Activated CD4-positive, alpha-beta T cell treated with anti-CD3 and anti-CD28 coated beads for 4 hours (primary cell): ENCODE measurements at regions not wholly inside any gene's neighbourhood (a gene's known extent, or its start where the extent isn't known, plus 50 kb on each side); places are given as distances from the start of the nearest gene placed in this dataset.

Experiments
- DNase-seq, 2 donors: peaks; one replicate each; pipeline ENCODE4 v3.0.0-alpha.2; 2020

DNA sequence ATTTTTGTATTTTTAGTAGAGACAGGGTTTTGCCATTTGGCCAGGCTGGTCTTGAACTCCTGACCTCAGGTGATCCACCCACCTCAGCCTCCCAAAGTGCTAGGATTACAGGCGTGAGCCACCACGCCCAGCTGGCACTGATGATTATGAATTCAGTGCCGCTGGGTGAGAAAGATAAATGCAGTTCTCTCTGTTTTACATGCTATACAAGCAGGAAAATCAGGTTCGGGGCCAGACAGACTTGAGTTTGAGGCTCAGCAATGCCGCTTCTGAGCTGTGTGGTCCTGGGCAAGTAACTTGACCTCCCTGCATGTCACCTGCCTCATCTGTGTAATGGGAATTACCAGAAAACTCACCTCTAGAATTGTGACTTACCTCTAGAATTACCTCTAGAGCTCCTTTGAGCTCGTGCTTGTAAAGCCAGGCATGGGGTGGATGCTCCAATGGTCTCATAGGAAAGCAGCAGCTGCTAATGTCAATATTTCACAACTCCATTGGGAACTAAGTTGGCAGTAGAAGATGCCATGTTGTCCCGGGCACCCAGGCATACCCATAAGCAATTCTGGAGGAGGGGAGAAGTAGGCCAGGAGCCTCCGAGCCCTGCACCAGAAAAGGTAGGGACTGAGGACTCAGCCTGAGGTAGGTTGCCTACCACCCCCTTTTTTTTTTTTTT, 119.8 kb upstream of the SLC25A33 start:
- DNase-seq, result no peak

DNA sequence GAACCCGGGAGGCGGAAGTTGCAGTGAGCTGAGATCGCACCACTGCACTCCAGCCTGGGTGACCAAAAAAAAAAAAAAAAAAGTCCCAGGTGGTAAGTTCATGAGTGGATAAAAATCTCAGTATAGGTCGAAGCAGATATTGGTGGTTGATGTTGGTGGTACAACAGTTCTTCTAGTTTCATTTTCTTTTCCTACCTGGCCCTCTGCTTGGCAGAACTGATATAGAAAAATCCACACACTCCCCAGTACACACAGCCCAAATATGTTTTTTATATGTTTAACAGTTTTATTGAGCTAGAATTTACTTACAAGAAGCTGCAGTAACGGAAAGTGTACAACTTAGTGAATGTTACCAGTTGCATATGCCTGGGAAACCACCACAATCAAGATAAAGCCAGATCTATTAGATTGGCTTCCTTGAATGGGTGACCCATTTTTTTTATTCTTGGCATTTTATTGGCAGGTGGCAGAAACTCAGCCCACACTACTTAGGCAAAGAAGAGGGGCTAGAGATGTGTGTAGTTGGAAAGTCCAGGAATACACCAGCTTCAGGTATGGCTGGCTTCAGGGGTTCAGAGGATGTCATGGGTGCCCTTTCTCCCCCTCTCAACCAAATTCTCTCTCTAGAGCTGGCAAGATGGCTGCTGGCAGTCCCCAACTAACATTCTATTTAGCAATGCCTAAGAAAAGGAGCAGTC, 118.3 kb upstream of the SLC25A33 start:
- no peak for DNase-seq

DNA sequence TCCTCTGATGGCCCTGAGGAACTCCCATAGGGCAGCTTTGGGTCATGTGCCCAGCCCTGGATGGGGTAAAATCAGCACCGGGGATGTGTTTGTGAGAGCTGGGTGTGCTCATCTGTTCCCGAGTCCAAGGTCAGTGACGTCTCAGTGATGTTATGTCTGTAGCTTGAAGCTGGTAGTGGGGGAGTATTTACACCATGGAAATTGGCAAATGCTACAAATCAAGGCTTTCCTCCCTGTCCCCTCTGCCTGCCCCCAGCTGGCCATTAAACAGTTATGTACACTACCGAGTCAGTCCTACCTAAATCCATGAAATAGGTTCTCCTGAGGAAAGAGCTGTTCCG, 117.8 kb upstream of the SLC25A33 start:
- DNase-seq, result no peak

DNA sequence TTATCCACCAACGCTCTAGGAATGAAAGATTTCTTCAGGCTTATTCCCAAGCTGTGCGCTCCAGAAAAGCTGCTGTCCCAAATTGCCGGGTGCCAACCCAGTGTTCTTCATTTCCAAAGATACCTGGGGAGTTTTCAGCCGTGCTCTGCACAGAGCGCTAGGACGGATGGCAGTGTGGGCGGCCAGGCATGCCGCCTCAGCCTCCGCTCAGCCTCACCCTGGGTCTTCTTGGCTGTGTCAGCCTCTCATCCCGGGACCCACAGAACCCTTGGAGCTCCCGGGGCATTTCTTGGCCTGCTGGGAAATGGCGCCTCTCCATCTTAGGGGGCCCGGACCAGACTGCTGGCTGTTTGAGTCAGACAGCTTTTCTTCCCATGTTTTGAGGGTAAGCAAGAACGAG, 116.9 kb upstream of the SLC25A33 start:
- no peak for DNase-seq

DNA sequence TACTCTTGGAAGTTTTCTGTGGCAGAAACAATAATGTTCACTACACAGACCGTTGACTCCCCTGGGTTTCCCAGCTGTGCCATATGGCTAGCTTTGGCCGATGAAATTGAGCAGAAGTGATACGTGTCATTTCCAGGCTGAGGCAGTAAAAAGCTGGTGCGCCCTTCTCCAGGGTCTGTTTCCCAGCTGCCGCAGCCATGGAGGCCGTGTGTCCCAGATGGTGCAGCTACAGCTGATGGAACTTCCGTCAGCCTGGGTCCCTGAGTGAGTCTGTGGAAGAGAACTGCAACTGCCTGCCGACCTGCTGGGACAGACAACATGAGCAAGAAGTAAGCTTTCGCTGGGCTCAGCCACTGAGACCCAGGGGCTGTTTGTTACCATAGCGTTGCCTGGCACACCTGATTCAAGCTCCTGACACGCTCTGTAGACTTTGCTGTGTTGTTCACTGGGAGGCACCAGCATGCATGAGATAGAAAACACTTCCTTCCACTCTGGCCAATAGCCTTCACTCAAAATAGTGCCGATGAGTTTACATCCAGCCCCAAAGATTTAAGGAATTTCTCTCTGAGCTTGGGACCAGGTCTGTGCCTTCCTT, 116.3 kb upstream of the SLC25A33 start:
- DNase-seq, result no peak

DNA sequence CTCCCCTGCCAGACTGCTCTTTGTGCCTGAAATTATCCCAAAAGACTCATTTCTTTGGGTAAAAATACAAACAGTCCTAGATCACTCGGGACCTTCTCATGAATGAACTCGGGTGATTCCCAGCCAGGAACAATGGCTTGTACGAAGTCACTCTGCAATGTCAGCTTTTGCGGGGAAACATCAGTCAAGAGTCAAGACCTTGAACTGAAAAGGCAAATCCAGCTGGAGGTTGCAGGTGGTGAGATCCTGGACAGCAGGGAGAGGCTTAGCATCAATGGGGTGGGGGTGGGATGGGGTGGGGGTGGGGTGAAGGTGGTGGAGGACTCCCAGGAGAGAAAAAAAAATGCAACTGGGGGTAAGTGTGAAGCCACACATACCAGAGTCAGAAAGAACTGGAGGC, 115.0 kb upstream of the SLC25A33 start:
- no peak for DNase-seq

DNA sequence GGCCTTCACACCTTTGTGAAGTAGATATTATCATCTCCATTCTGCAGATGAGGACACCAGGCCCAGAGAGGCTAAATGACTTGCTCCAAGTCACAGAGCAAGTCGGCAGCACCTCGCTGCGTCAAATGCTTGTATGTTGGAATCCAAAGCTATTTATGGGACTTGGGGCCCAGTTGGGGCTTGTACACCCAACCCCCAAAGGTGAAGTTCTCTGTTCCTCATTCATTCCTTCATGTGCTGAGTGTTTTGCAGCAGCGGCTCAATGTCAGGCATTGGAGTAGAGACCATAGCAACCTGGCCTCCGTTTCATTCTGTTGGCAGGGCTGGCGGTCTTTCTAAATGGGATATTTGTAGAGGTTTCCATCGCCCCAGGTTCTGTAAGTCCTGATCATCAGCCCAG, 113.4 kb upstream of the SLC25A33 start:
- no peak for DNase-seq

DNA sequence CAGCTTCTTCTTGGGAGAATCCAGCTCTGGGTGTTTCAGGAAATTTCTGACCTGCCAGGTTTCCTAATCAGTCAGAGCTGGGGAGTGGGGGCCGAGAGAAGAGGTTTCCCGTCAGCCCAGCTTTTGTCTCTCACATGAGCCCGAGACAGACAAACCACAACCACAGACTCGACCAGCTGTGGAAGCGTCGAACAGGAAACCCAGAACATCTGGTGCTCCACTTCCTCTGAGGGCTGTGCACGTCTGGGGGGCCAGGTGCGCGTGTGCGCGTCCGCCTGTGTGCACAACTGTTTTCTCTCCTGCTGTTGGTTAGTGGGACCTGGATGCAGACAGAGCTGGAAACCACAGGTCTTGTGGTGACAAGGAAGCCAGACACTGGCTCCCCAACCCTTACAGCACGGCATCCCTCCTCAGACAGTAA, 113.0 kb upstream of the SLC25A33 start:
- DNase-seq, result peak; percentile 63 to 70

DNA sequence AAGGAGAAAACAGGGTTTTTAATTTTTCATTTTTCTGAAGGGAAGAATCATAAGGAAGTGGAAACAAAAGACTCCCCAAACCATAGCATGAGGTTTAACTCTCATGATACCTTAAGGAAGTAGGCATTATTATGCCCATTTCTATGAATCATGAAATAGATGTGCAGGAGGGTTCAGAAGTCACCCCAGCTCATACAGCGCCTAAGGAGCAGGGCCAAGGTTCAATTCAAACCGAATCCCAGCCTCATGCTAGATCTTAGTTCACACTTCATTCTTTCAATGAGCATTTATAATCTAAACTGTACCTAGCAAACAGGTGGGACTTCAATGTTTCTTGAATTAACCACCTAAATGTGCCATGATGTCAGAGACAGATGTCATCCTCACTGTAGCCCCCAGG, 111.9 kb upstream of the SLC25A33 start:
- DNase-seq, result no peak

DNA sequence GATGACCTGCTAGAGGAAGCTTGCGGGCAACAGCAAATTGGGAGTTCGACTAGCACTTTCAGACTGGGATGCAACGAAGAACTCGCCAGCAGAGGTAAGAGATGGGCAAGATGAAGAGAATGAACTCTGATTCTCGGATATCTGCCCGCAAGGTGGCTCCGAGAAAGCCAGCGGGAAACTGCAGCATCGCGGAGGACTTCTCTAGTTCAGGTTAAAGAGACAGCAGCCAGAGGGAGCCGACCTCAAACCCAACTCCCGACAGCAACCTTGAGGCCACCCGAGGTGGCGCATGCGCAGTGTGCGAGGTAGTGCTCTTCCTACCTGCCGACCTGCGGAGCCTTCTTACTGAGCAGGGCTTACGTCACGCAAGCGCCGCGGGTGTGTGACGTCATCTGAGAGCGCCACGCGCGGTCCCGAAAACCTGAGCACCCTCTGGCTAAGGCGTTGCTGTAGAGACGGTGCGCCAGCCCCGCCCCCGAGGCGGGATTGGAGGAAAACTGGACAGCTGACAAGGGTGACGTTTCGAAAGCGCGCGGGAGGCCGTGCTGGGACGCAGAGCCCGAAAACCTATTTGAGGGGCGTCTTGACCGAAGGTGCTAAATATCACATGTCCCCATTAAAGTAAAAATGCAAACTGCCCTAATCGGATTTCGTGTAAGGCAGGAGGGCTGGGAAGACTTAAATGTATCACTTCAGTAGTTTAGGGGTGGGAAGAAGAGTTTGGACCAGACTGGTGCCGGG, 110.5 kb upstream of the SLC25A33 start:
- peak; percentile 98 to 100 for DNase-seq

DNA sequence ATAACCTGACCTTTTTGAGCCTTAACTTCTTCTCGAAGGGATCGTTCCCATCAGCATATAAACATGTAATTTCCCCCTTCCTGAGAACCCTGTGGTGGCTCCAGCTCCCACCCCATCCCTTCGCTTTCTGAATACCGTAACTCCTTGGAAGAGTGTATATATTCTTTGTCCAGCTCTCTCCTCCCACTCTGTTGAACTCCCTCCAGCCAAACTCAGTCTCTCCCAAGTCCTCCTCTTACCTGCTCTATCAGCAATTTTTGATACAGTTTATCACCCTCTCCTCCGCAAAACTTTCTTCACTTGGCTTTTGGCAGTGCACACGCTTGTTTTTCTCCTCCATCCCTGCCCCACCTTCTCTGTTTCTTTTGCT, 109.9 kb upstream of the SLC25A33 start:
- no peak for DNase-seq

DNA sequence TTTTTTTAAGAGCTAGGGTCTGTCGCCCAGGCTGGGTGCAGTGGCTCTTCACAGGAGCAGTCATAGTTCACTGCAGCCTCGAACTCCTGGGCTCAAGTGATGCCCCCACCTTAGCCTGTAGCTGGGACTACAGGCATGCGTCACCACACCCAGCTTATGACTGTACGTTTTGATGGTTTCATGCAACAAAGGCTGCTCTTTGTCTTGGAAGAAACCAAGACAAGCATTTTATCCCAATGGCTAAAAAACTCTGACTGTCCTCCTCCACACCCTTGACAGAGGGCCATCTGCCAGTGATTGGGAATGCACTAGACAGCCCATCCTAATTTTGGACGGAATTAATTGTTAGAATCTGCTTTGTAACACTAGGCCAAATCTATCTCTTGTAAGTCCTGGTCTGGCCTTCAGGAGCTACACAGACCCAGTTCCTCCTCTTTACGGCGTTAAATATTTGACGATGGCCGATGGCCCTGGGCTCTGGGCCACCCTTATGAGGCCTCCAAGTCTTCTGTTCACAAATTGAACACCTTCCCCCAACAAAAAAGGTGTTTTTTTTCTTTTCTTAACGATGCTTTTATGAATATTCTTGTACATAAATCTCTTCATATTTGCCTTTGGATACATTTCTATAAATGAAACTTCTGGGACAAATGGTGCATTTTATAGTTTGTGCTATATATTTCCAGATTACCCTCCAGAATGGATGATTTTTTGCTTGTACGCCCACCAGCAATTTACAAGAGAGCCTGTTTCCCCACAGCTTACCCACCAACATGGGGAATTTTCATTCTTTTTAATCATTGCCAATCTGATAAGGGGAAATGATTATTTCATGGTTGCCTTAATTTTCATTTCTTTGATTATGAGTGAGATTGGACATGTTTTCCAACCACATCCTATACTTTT, 104.8 kb upstream of the SLC25A33 start:
- no peak for DNase-seq

DNA sequence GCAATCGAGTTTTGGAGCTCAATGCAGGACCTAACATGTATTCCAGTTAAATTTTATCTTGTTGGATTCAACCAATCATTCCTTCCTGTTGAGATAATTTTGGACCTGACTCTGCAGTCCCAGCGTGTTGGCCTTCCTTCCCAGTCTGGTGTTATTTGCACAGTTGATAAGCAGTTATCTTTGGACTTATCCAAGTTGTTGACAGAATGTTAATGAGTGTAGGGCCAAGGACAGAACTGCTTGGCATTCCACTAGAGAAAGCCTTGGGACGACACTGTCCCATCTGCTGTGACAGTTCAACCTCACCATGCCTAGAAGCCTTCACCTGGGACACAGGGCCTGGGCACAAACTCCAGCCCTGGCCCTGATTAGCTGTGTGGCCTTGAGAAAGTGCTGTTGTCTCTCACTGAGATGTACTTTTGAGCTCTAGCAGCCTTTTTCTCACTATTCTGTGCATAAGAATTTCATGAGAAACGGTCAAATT, 104.1 kb upstream of the SLC25A33 start:
- DNase-seq, result no peak

DNA sequence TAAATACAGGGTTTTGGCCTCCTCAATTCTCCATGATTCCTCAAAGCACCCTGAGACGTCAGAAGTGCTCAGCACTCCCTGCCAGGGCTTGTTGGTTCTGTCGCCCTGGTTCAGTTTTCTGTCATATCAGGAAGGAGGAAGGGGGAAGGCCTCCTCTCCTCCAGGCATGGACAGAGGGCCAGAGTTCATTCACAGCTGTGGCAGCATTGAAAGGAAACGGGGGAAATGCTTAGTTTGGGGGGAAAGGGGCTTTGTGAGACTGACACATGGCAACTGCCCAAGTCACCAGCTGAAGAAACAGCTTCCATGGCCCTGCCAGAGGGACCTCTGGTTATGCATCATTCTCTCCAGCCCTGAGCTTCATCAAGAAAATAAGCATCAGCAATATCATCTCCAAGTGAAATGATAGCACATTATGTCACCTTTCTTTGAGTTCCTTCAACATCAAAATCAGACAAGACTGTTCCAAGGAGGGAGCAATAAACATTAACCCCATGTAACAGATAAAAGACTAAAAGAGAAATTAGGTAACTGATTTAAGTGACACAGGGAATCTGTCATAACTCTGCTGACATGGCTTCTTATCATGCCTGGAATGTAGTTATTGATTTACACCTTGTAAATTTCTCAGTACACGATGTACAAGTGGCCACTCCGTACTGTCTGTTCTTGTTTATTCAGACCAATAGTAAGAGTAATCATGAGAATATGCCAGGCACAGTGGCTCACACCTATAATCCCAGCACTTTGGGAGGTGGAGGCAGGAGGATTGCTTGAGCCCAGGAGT, 103.2 kb upstream of the SLC25A33 start:
- no peak for DNase-seq

DNA sequence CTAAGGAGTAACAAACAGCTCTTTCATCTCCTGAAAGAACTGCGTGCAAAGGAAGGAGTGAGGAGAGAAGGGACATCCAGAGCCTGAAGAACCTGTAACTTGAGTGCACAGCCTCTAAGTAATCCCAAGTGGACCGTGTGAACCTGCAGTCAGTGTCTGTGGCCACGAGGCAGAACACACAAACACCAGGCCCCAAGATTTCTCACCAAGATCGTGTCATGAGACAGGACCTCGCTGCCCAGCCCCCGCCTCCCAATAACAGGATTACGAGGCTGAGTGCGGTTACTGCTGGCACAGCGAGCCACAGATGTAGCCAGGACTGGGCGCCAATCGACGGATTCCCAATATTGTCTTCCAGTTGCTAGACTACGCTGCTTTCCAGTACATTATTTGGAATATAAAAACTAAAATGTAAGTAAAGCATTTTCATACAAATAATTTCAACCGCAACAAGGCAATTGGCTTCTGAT, 101.3 kb upstream of the SLC25A33 start:
- no peak for DNase-seq

DNA sequence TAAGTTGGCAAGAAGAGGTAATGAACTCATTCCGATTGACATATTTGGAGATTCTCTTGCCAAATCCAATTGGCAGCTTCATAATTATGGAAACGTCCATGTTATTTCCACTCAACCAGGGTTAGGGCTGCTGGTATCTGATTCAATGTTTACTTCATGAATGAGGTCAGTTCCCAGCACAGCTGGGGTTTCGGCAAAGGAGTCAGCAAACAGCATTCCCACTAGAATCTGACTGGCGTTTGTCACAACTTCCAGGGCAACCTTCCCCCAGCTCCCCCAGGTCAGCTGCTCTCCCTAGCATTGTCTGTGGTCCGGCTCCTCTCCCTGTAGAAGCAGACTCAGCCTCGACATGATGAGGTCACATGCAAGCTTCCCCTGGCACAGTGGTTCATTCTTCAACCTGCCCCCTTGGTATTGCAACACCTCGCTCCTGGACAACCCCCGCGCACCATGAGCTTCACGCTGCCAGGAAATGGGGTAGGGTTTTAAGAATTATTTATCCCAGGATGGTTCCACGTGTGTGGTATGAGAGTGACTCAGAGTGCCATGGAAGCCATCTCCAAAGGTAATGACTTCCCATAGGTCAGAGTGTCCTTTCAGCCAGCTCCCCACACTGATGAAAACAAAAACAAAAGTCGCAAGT, 100.7 kb upstream of the SLC25A33 start:
- no peak for DNase-seq

DNA sequence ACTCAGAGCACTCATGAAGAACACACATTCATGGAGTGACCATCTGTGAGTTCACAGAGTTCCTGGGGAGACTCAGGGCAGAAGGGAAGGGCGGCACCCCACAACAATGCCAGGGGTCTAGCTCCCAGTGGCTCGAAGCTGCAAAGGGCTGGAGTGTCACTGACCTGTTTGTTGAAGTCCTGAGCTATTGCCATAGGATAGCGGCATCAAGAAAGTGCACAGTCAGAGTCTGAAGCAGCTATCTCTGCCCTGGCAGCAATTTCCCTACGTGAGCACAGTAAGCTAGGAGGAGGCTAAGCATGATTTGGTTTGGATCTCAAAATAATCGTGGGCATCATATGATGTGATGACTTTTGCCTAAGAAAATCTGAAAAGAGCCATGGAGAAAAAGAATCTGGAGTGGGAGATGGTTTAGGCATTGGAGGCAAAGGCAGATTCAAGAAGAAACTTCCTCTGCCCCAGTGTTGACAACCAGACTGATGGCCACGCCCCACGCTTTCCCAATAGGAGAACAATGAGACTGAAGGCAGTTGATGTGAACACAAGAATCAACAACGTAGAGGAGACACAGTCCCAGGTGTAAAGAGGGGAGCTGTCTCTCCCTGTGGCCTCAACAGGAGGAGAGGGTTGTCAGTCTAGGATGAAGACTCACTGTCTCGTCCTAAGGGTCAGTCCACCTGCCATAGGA, 100.0 kb upstream of the SLC25A33 start:
- DNase-seq, result no peak

DNA sequence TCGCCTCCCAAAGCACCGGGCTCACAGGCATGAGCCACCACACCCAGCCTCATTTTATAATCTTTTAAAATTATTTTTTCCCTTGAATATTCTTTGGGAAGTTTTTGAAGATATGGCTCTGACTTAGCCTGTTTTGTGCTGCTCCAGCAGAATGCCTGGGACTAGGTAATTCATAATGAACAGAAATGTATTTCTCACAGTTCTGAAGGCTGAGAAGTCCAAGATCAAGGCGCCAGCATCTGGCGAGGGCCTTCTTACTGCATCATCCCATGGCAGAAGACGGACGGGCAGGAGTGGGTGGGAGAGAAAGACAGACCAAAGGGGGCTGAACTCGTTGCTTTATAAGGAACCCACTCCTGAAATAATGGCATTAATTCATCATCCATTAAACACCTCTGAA, 99.0 kb upstream of the SLC25A33 start:
- DNase-seq, result no peak

DNA sequence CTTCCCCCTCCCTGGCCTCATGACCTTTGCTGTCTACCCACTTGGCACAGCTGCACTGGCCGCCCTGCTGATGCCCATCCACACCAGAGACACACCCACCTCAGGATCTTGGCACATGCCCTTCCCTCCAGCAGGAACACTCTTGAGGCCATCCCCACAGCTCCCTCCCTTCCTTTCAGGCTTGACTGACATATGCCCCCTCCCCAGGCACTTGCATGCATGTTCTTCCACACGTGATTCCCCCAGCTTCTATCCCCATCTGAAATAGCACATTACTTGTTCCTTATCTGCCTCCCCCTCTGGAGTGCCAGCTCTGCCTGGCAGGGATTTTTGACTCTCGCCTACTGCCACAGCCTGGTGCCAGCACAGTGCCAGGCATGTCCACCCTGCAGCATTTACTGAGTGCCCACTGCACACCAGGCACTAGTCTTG, 98.5 kb upstream of the SLC25A33 start:
- DNase-seq, result no peak

DNA sequence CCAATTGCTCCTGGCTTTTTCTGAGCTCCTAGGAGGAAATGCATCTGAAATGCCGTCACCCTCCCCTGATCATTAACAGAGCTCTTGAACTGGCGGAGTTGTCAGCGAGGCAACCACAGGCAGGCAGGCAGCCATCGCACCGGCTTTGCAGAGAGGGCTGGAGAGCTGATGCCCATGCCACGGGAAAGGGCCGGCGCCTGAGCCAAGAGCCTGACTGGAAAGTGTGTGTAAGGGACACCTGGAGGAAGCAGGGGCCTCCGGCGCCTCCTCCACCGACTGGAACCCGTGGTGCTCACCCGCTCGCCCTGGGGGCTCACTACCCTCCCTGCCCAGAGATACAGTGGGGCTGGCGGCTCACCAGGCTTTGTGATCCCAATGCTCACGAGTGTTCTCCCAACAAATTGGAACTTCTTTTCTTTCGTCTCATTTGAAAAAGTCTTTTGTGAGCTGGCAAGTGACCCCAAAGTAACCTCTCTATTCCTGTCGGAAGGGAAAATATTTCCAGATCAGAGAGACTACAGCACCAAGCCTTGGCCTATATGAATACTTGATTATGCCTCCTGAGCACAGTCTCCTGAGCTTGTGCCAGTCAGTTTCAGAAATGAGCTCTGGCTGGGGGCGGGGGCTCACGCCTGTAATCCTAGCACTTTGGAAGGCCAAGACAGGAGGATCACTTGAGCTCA, 97.7 kb upstream of the SLC25A33 start:
- DNase-seq, result no peak
